GM10266 (cell line): ENCODE measurements at regions not wholly inside any gene's neighbourhood (a gene's known extent, or its start where the extent isn't known, plus 50 kb on each side); places are given as distances from the start of the nearest gene placed in this dataset.

Experiments
- DNase-seq: peaks from one replicate; pipeline ENCODE4 v3.0.0; 2012; ENCODE audit errors: extremely low spot score
- TF ChIP-seq, protein P1 (sequence below): IDR thresholded peaks from 2 replicates; pipeline ENCODE4 v1.5.1; 2012; ENCODE audit warnings: mild to moderate bottlenecking, low read depth; ENCODE audit not compliant: control insufficient read depth, insufficient read depth; ENCODE audit errors: missing control alignments

DNA sequence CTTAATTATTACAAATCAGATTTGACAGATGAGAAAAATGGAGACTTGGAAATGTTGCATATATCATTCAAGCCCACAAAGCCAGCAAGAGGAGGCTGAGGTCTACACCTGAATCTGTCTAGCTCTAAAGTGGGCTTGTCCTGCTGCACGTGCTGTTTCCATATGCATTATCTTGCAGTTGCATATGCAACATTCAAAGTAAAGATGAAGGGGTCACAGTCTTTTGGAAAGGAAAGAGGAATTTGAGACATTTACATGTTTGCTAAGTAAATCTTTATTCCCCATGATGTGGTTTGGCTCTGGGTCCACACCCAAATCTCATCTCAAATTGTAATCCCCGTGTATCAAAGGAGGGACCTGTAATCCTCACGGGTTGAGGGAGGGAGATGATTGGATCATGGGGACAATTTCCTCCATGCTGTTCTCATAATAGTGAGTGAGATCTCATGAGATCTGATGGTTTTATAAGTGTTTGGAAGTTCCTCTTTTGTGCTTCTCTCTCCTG, 98.3 kb downstream of the BACH1 start:
- TF ChIP-seq, protein P1, sequence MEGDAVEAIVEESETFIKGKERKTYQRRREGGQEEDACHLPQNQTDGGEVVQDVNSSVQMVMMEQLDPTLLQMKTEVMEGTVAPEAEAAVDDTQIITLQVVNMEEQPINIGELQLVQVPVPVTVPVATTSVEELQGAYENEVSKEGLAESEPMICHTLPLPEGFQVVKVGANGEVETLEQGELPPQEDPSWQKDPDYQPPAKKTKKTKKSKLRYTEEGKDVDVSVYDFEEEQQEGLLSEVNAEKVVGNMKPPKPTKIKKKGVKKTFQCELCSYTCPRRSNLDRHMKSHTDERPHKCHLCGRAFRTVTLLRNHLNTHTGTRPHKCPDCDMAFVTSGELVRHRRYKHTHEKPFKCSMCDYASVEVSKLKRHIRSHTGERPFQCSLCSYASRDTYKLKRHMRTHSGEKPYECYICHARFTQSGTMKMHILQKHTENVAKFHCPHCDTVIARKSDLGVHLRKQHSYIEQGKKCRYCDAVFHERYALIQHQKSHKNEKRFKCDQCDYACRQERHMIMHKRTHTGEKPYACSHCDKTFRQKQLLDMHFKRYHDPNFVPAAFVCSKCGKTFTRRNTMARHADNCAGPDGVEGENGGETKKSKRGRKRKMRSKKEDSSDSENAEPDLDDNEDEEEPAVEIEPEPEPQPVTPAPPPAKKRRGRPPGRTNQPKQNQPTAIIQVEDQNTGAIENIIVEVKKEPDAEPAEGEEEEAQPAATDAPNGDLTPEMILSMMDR: no peak
- DNase-seq: no peak

DNA sequence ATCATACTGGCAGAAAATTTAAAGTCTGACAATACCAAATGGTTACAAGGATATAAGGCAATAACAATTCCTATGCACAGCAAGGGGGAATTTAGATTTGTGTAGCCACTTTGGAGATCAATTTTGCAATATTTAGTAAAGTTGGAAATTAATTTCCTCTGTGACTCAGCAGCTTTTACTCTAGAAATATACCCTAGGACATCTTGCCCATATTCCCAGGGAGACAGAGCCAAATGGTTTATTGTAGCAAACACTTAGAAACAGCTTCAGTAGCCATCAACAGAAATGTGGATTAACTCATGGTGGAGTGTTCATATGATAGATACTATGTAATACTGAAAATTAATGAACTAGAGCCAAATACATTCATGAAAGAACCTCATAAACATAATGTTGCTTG, 104.6 kb downstream of the BACH1 start:
- TF ChIP-seq, protein P1: no peak
- no peak for DNase-seq

DNA sequence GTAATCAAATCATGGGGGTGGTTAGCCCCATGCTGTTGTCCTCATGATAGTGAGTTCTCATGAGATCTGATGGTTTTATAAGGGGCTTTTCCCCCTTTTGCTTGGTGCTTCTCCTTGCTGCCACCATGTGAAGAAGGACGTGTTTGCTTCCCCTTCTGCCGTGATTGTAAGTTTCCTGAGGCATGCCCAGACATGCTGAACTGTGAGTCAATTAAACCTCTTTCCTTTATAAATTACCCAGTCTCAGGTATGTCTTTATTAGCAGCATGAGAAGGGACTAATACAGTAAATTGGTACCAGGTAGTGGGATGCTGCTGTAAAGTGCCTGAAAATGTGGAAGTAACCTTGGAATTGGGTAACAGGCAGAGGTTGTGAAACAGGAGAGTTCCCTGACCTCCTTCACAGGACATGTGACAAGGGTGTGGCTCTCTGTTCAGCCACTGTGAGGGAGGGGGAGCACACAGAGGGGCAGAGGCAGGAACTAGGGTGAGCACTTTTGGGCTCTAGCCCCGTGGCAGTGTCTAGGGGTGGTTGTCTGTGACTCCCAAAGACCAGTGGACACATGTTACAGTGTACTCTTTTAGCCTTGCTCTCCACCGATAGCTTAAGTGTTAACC, 105.3 kb downstream of the BACH1 start:
- TF ChIP-seq, protein P1: no peak
- no peak for DNase-seq

DNA sequence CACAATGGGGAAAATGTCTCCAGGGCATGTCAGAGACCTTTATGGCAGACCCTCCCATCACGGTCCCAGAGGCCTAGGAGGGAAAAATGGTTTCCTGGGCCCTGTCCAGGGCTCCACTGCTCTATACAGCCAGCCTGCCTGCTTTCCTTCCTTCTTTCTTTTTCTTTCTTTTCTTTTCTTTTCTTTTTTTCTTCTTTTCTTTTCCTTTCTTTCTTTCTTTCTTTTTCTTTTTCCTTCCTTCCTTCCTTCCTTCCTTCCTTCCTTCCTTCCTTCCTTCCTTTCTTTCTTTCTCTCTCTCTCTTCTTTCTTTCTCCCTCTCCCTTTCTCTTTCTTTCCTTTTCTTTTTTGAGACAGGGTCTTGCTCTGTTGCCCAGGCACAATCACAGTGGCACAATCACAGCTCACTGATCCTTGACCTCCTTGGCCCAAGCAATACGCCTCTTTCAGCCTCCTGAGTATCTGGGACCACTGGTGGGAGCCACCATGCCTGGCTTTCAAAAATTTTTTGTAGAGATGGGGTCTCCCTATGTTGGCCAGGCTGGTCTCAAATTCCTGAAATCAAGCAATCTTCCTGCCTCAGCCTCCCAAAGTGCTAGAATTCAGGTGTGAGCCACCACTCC, 106.9 kb downstream of the BACH1 start:
- DNase-seq: no peak
- TF ChIP-seq, protein P1: no peak

DNA sequence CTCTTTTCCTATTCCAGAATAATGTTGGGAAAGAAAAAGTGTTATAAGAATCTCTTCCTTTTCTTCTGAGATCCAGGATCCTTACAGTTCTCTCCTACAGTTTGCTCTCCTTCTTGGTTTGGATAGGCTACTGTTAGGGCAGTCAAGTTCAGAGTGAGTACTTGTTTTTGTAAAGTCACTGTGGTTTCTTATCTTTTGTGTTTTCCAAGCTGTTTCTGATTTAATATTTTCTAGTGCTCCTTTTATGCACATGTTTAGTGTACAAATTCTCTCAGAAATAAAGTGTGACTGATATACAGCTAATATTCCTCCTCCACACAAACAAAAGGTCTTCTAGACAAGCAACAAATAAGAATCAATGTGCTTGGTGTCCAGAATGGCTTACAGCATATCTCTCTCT, 107.7 kb downstream of the BACH1 start:
- no peak for DNase-seq
- TF ChIP-seq, protein P1: no peak

DNA sequence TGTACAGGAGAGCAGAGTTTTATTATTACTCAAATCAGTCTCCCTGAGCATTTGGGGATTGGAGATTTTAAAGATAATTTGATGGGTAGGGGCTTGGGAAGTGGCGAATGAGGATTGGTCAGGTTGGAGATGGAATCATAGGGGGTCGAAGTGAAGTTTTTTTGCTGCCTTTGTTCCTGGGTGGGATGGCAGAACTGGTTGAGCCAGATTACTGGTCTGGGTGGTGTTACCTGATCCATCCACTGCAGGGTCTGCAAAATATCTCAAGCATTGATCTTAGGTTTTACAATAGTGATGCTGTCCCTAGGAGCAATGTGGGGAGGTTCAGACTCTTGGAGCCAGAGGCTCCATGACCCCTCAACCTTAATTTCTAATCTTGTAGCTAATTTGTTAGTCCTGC, 108.8 kb downstream of the BACH1 start:
- TF ChIP-seq, protein P1: no peak
- DNase-seq: no peak

DNA sequence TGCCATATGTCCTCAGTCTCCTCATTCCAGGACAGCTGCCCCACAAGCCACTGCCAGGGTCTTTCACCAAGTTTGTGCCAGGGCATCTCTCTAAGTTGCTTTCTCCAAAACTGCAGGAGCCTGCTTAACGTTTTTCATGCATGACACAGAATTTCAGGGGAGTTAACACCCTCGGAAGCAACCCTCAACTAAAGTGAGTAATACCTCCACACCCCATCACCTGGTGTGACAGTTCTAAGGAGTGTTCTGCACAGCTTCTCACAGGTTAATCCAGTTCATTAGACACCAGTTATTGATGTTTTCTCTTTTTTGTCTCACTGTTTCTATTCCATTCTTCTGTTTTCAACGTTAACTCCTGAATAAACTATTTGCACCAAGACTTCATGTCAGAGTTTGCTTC, 115.0 kb downstream of the BACH1 start:
- TF ChIP-seq, protein P1: no peak
- no peak for DNase-seq
